Hepatocyte (in vitro differentiated cells): ENCODE measurements at regions not wholly inside any gene's neighbourhood (a gene's known extent, or its start where the extent isn't known, plus 50 kb on each side); places are given as distances from the start of the nearest gene placed in this dataset.

Experiments used
- DNase-seq: peaks from one replicate; pipeline ENCODE4 v3.0.0-alpha.2; 2016; ENCODE audit warnings: low spot score
- H2AFZ ChIP-seq: fragments of 200-600 bp; sonication (generic); 2 replicates; pipeline ENCODE4 v1.6.0; 2016; ENCODE audit warnings: antibody characterized with exemption, mild to moderate bottlenecking
- H3K27ac ChIP-seq: fragments of 200-600 bp; sonication (generic); 2 replicates; pipeline ENCODE4 v1.5.1; 2016; ENCODE audit warnings: mild to moderate bottlenecking
- H3K27me3 ChIP-seq: fragments of 200-600 bp; sonication (generic); 2 replicates; pipeline ENCODE4 v1.6.1; 2016
- H3K36me3 ChIP-seq: fragments of 200-600 bp; sonication (generic); replicated peaks from 2 replicates; pipeline ENCODE4 v1.5.1; 2016; ENCODE audit warnings: low read depth; ENCODE audit not compliant: insufficient read depth
- H3K4me1 ChIP-seq: fragments of 200-600 bp; sonication (generic); 2 replicates; pipeline ENCODE4 v1.5.1; 2016; ENCODE audit warnings: mild to moderate bottlenecking, moderate library complexity; ENCODE audit not compliant: insufficient read depth
- H3K4me2 ChIP-seq: fragments of 200-600 bp; sonication (generic); 2 replicates; pipeline ENCODE4 v1.6.0; 2016
- H3K4me3 ChIP-seq: fragments of 200-600 bp; sonication (generic); 2 replicates; pipeline ENCODE4 v1.5.1; 2016; ENCODE audit warnings: mild to moderate bottlenecking
- H3K79me2 ChIP-seq: fragments of 200-600 bp; sonication (generic); 2 replicates; pipeline ENCODE4 v1.6.0; 2017; ENCODE audit warnings: mild to moderate bottlenecking
- H3K9me2 ChIP-seq: fragments of 200-600 bp; sonication (generic); replicated peaks from 2 replicates; pipeline ENCODE4 v1.6.0; 2017; ENCODE audit warnings: mild to moderate bottlenecking; ENCODE audit not compliant: insufficient read depth
- H3K9me3 ChIP-seq: fragments of 200-600 bp; sonication (generic); 2 replicates; pipeline ENCODE4 v1.5.1; 2016; ENCODE audit warnings: low read depth, mild to moderate bottlenecking
- H4K20me1 ChIP-seq: fragments of 200-600 bp; sonication (generic); 2 replicates; pipeline ENCODE4 v1.6.0; 2016; ENCODE audit warnings: mild to moderate bottlenecking; ENCODE audit not compliant: insufficient read depth, poor library complexity, severe bottlenecking
- EZH2 ChIP-seq: fragments of 200-600 bp; sonication (generic); IDR thresholded peaks from 2 replicates; pipeline ENCODE4 v1.6.1; 2016; ENCODE audit warnings: antibody characterized with exemption, mild to moderate bottlenecking, borderline replicate concordance
- EZH2phosphoT487 ChIP-seq: fragments of 200-600 bp; sonication (generic); IDR thresholded peaks from one replicate; pipeline ENCODE4 v1.6.1; 2018; ENCODE audit warnings: antibody characterized with exemption, mild to moderate bottlenecking, low read depth, moderate library complexity; ENCODE audit not compliant: unreplicated experiment, severe bottlenecking
- WGBS: methylation state at CpG from one replicate; pipeline ENCODE4 v1.1.6; 2016; ENCODE audit warnings: low lambda C conversion rate; ENCODE audit errors: missing lambda C conversion rate; 5-methylcytosine and 5-hydroxymethylcytosine counted together
- TF ChIP-seq, protein P1 (sequence below): fragments of 200-600 bp; sonication (generic); IDR thresholded peaks from 2 replicates; pipeline ENCODE4 v1.5.1; 2016; ENCODE audit warnings: antibody characterized with exemption, mild to moderate bottlenecking; ENCODE audit not compliant: poor library complexity

DNA sequence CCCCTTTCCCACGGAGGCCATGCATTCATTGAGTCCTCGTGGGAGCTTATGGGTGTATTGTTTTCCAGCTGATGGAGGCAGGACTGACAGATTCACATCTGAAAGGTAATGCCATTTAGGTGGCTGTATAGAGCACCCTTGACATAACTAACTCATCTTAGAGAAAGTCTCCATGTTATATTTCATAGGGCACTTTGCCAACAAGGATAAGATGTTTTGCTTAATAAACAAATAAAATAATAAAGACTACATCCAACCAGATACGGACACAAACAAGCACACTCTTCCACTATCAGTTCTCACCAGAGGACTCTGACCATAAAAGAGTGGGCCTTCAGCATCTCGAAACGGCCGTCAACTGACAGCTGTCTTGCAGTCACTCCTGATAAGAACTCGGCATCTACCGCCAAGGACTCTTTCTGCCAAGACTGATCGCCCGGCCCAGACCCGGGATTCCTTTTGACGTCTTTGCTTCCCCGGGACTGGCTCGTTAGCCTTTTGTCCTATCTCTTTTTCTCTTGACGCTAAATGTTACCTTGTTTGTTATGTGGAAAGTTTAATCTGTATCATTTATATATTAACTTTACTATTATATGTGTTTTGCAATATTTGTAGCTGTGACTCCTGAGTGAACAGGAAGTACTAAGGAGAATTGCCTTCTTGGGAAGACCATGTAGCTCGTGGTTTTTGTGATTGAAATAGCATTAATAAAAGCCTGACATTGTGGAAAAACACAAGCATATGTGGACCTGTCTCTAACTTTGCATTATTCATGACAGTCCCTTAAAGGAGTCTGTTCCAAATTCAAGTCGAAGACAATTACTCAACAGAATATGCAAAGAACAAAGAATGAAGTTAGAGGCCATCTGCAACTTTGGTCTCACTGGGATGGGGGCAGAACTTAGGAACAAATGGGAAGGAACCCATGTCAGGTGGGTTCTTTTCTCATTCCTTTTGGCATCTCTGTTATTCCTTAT lies 195.1 kb downstream of the LPIN1 start:
- Histone ChIP-seq H3K9me3 (no peaks in the 10 kb centered on the region), H3K4me1 (no peaks in the 10 kb centered on the region), H3K4me2 (no peak overlapping the region), H3K4me3 (no peak overlapping the region), H2AFZ (no peak overlapping the region), H3K79me2 (no peaks in the 10 kb centered on the region), H3K36me3 (no peaks in the 10 kb centered on the region), H4K20me1 (no peaks in the 10 kb centered on the region), H3K27ac (no peak overlapping the region), H3K9me2 (no peaks in the 10 kb centered on the region), H3K27me3 (no peaks in the 10 kb centered on the region)
- TF ChIP-seq EZH2phosphoT487 (no peak), EZH2 (no peak)
- TF ChIP-seq, protein P1, sequence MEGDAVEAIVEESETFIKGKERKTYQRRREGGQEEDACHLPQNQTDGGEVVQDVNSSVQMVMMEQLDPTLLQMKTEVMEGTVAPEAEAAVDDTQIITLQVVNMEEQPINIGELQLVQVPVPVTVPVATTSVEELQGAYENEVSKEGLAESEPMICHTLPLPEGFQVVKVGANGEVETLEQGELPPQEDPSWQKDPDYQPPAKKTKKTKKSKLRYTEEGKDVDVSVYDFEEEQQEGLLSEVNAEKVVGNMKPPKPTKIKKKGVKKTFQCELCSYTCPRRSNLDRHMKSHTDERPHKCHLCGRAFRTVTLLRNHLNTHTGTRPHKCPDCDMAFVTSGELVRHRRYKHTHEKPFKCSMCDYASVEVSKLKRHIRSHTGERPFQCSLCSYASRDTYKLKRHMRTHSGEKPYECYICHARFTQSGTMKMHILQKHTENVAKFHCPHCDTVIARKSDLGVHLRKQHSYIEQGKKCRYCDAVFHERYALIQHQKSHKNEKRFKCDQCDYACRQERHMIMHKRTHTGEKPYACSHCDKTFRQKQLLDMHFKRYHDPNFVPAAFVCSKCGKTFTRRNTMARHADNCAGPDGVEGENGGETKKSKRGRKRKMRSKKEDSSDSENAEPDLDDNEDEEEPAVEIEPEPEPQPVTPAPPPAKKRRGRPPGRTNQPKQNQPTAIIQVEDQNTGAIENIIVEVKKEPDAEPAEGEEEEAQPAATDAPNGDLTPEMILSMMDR = no peak
- 65% methylated on average over 17 of the region's 17 CpGs for WGBS
- DNase-seq = no peak

DNA sequence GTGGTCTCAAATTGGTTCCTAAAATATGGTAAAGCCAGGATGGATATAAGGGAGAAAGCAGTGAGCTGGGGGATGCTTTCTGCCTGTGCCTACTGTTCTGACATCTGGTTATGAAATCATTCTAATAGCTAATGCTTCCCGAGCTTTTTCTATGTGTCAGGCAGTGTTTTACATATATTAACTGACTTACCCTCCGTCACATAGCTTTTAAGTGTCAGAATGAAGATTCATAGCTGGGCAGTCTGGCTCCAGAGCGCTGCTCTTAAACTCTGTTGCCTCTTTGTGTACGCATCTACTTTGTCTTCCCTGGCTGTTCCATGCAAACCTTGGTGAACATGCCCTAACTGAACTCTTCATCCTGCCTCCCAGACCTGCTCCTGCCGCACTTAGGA lies 195.7 kb downstream of the LPIN1 start:
- no peaks in the 10 kb centered on the region for H3K9me3 ChIP-seq
- no peak overlapping the region for H3K4me3 ChIP-seq
- no peak overlapping the region for H3K27ac ChIP-seq
- no peaks in the 10 kb centered on the region for H3K27me3 ChIP-seq
- H3K4me2 ChIP-seq = no peak overlapping the region
- no peaks in the 10 kb centered on the region for H3K36me3 ChIP-seq
- no peaks in the 10 kb centered on the region for H3K4me1 ChIP-seq
- WGBS = 86% methylated on average over 5 of the region's 5 CpGs
- DNase-seq = no peak
- no peak overlapping the region for H2AFZ ChIP-seq
- H3K9me2 ChIP-seq = no peaks in the 10 kb centered on the region
- no peak for TF ChIP-seq EZH2
- no peak for TF ChIP-seq EZH2phosphoT487
- TF ChIP-seq, protein P1 = no peak
- no peaks in the 10 kb centered on the region for H3K79me2 ChIP-seq
- no peaks in the 10 kb centered on the region for H4K20me1 ChIP-seq

DNA sequence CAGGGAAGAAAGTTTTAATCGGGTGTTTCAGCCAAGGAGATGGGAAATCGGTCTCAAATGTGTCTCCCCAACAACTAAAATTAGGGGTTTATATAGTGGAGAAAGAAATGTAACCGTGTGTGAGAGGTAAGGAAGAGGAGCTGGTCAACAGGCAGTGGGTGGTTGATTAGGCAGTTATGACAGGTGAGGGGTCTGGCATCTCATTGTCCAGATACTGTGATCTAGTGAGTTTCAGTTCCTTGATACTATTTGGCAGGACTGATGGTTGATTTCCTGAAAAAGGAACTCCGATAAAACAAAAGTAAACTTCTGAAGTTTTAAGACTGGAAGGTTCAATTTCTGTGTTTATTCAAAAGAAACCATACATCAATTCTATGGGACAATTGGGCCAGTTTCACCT lies 197.9 kb downstream of the LPIN1 start:
- H3K4me2 ChIP-seq = no peak overlapping the region
- H3K79me2 ChIP-seq = no peaks in the 10 kb centered on the region
- no peaks in the 10 kb centered on the region for H3K9me2 ChIP-seq
- no peaks in the 10 kb centered on the region for H3K27me3 ChIP-seq
- H3K4me3 ChIP-seq = no peak overlapping the region
- H4K20me1 ChIP-seq = no peaks in the 10 kb centered on the region
- H2AFZ ChIP-seq = no peak overlapping the region
- no peak for DNase-seq
- 79% methylated on average over 4 of the region's 4 CpGs for WGBS
- H3K9me3 ChIP-seq = no peaks in the 10 kb centered on the region
- no peaks in the 10 kb centered on the region for H3K4me1 ChIP-seq
- H3K27ac ChIP-seq = no peak overlapping the region
- no peaks in the 10 kb centered on the region for H3K36me3 ChIP-seq
- TF ChIP-seq, protein P1 = no peak
- no peak for TF ChIP-seq EZH2
- no peak for TF ChIP-seq EZH2phosphoT487
